CD4-positive, alpha-beta T cell (primary cell): ENCODE measurements at regions not wholly inside any gene's neighbourhood (a gene's known extent, or its start where the extent isn't known, plus 50 kb on each side); places are given as distances from the start of the nearest gene placed in this dataset.

ENCODE experiments used
- ATAC-seq: fragments of 200-7000 bp; cut with Tn5 transposase; one replicate; pipeline ENCODE4 v1.10.0; 2022; ENCODE audit warnings: mild to moderate bottlenecking; ENCODE audit not compliant: poor library complexity
- CTCF ChIA-PET: fragments of 350-600 bp; sonication (Branson Sonifier 250); formaldehyde crosslinking; loops from one replicate; lab custom pipeline; 2021; ENCODE audit warnings: antibody characterized with exemption, inconsistent platforms; lab: Charles Lee
- POLR2A ChIA-PET: fragments of 350-600 bp; sonication (Branson Sonifier 250); formaldehyde crosslinking; loops from one replicate; lab custom pipeline; 2021; ENCODE audit warnings: antibody characterized with exemption, inconsistent platforms; lab: Charles Lee
- DNase-seq, 14 experiments: peaks; one replicate each; pipeline ENCODE4 v3.0.0-alpha.2; 2013 to 2020; ENCODE audit warnings: mixed read lengths in 2 of 14
- H3K27ac ChIP-seq, 2 donors: one replicate each; pipeline versions ENCODE4 v1.5.1 to v1.7.0; 2013; ENCODE audit warnings: low read length in 2 of 2, low read depth in 1 of 2, mild to moderate bottlenecking in 1 of 2
- H3K27me3 ChIP-seq, 2 experiments: 1 replicate in 1 of 2; 2 replicates in 1 of 2; pipeline versions ENCODE4 v1.6.1 to v1.7.0; 2013; ENCODE audit warnings: low read length in 2 of 2, control low read depth in 1 of 2, mild to moderate bottlenecking in 1 of 2, moderate library complexity in 1 of 2; ENCODE audit not compliant: insufficient read depth in 2 of 2, control insufficient read depth in 1 of 2
- H3K36me3 ChIP-seq: one replicate; pipeline ENCODE4 v1.6.1; 2013; ENCODE audit warnings: low read length, control low read depth; ENCODE audit not compliant: insufficient read depth
- H3K4me1 ChIP-seq: one replicate; pipeline ENCODE4 v1.6.1; 2013; ENCODE audit warnings: low read length, control low read depth; ENCODE audit not compliant: insufficient read depth
- H3K4me3 ChIP-seq: one replicate; pipeline ENCODE4 v1.5.1; 2013; ENCODE audit warnings: mild to moderate bottlenecking, low read length, moderate library complexity
- H3K9me3 ChIP-seq, 2 experiments: 1 replicate in 1 of 2; 2 replicates in 1 of 2; pipeline versions ENCODE4 v1.6.1 to v1.7.0; 2013; ENCODE audit warnings: low read length in 2 of 2, mild to moderate bottlenecking in 2 of 2, control low read depth in 1 of 2, moderate library complexity in 1 of 2; ENCODE audit not compliant: control insufficient read depth in 1 of 2, insufficient read depth in 1 of 2
- H3K27ac Mint-ChIP-seq: one replicate; pipeline ENCODE4 v1.8.0; 2020; ENCODE audit warnings: mixed read lengths
- H3K27me3 Mint-ChIP-seq: one replicate; pipeline ENCODE4 v1.8.0; 2021; ENCODE audit warnings: mixed read lengths
- H3K36me3 Mint-ChIP-seq: one replicate; pipeline ENCODE4 v1.8.0; 2021; ENCODE audit warnings: low read depth, mixed read lengths
- H3K4me1 Mint-ChIP-seq: one replicate; pipeline ENCODE4 v1.8.0; 2021; ENCODE audit warnings: low read depth, mixed read lengths
- H3K4me3 Mint-ChIP-seq: one replicate; pipeline ENCODE4 v1.8.0; 2020; ENCODE audit warnings: mild to moderate bottlenecking, mixed read lengths
- H3K9me3 Mint-ChIP-seq: one replicate; pipeline ENCODE4 v1.8.0; 2020; ENCODE audit warnings: mixed read lengths
- intact Hi-C, 2 experiments: fragments of 100-400 bp; cut with DNase I in 1 of 2; cut with micrococcal nuclease in 1 of 2; formaldehyde crosslinking; loops; one replicate each; pipeline versions ENCODE4 v1.15.1 to v1.9.0; 2023 to 2025; cut with DNase I, micrococcal nuclease
- TF ChIP-seq, protein P1 (sequence below): fragments of 200-600 bp; IDR thresholded peaks from one replicate; pipeline ENCODE4 v1.8.0; 2022; ENCODE audit warnings: antibody characterized with exemption, mild to moderate bottlenecking

DNA sequence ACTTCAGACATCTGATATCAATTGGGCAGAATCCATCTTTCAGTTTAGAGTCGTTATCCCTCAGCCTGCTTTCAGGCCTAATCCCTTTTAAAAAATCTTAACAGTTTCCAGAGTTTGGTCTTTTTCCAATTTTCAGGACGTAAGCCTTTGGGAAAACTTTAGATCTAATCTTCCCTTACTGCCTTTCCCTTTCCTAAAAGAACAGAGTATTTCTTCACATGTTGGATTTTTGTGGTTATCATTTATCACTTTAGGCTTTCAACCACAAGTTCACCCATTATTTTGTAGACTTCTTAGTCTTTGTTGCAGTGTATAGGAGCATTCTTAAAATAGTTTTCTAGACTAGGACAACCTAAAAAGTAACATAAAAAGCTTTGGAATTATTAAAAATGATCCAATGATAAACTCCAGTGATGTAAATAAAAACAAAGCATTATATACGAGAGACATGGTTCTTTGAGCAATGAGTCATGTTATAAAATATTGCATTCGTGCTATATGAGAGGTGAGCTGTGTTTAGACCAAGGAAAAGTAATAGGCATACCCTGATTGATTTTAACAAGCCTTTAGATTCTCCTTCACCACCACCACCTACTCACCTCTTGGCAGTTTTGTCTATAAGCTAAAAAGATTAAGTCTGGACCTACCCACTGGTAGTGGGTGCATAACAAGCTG lies 90.4 kb upstream of the MCHR2 start:
- ChIA-PET CTCF (no interaction called here), POLR2A (no interaction called here)
- Mint-ChIP-seq H3K9me3 (no peaks in the 10 kb centered on the region), H3K4me1 (no peaks in the 10 kb centered on the region), H3K27ac (no peak overlapping the region), H3K27me3 (peaks cover 5% of the 10 kb centered on the region), H3K36me3 (no peaks in the 10 kb centered on the region), H3K4me3 (no peak overlapping the region)
- intact Hi-C loops, result no loop called here
- Histone ChIP-seq H3K27me3 (no peaks in the 10 kb centered on the region), H3K36me3 (no peaks in the 10 kb centered on the region), H3K9me3 (no peaks in the 10 kb centered on the region), H3K4me1 (no peaks in the 10 kb centered on the region), H3K27ac (no peak overlapping the region), H3K4me3 (no peak overlapping the region)
- TF ChIP-seq, protein P1, sequence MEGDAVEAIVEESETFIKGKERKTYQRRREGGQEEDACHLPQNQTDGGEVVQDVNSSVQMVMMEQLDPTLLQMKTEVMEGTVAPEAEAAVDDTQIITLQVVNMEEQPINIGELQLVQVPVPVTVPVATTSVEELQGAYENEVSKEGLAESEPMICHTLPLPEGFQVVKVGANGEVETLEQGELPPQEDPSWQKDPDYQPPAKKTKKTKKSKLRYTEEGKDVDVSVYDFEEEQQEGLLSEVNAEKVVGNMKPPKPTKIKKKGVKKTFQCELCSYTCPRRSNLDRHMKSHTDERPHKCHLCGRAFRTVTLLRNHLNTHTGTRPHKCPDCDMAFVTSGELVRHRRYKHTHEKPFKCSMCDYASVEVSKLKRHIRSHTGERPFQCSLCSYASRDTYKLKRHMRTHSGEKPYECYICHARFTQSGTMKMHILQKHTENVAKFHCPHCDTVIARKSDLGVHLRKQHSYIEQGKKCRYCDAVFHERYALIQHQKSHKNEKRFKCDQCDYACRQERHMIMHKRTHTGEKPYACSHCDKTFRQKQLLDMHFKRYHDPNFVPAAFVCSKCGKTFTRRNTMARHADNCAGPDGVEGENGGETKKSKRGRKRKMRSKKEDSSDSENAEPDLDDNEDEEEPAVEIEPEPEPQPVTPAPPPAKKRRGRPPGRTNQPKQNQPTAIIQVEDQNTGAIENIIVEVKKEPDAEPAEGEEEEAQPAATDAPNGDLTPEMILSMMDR, result no peak
- ATAC-seq, result no peak
- DNase-seq, result no peak

DNA sequence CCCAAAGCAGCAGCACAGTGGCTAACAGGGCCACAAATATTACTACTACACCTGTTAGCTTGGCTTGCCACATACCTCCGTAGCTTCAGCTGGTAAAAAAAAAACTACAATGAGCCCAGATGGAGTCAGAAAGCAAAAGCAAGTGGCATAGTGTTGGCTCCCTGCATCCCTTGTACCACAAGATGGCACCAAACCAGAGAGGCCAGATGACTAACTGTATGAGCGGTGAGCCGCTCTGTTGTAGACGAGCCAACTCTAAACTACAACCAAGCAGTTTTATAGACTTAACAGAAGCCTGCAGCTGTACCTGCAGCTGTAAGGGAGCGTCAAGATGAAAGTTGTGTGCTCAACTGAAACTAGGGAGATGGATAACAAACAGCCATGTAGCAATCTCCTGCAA lies 84.5 kb upstream of the MCHR2 start:
- Mint-ChIP-seq H3K27ac (no peak overlapping the region), H3K4me3 (no peak overlapping the region), H3K36me3 (no peaks in the 10 kb centered on the region), H3K9me3 (no peaks in the 10 kb centered on the region), H3K27me3 (peaks cover 22% of the 10 kb centered on the region), H3K4me1 (no peaks in the 10 kb centered on the region)
- Histone ChIP-seq H3K36me3 (no peaks in the 10 kb centered on the region), H3K4me1 (no peaks in the 10 kb centered on the region), H3K27ac (no peak overlapping the region), H3K4me3 (no peak overlapping the region), H3K27me3 (no peaks in the 10 kb centered on the region), H3K9me3 (no peaks in the 10 kb centered on the region)
- TF ChIP-seq, protein P1, result no peak
- ATAC-seq, result no peak
- intact Hi-C loops, result no loop called here
- CTCF ChIA-PET, result no interaction called here
- POLR2A ChIA-PET, result no interaction called here
- DNase-seq, result no peak

DNA sequence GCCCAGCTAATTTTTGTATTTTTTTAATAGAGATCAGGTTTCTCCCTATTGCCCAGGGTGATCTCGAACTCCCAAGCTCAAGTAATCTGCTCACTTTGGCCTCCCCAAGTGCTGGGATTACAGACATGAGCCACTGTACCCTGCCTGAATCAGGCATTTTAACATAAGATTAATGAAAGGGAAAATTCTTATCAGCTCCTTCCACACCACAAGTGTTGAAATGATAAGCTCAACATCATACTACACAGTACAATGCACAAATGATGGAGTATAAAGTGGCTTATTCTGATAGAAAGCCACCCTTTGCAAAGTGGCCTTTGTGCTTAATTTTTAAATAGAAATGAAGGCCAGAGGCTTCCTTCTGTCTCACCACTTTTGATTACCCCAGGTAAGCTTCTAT lies 71.3 kb upstream of the MCHR2 start:
- peaks cover 12% of the 10 kb centered on the region for H3K9me3 Mint-ChIP-seq
- CTCF ChIA-PET, result no interaction called here
- Histone ChIP-seq H3K4me1 (no peaks in the 10 kb centered on the region), H3K4me3 (no peak overlapping the region), H3K36me3 (no peaks in the 10 kb centered on the region), H3K27ac (no peak overlapping the region), H3K27me3 (no peaks in the 10 kb centered on the region), H3K9me3 (peaks cover 0 to 14% of the 10 kb centered on the region in 2 experiments)
- intact Hi-C loops, result no loop called here
- H3K27me3 Mint-ChIP-seq, result peaks cover 14% of the 10 kb centered on the region
- POLR2A ChIA-PET, result no interaction called here
- H3K36me3 Mint-ChIP-seq, result no peaks in the 10 kb centered on the region
- H3K4me3 Mint-ChIP-seq, result no peak overlapping the region
- no peak for ATAC-seq
- TF ChIP-seq, protein P1, result no peak
- H3K27ac Mint-ChIP-seq, result no peak overlapping the region
- H3K4me1 Mint-ChIP-seq, result no peaks in the 10 kb centered on the region
- no peak for DNase-seq
